H9 (cell line): ENCODE measurements at regions not wholly inside any gene's neighbourhood (a gene's known extent, or its start where the extent isn't known, plus 50 kb on each side); places are given as distances from the start of the nearest gene placed in this dataset.

Experiments used
- DNase-seq: peaks from one replicate; pipeline ENCODE4 v3.0.0-alpha.2; 2017
- H2AFZ ChIP-seq: one replicate; pipeline ENCODE4 v1.6.1; 2013; ENCODE audit warnings: mild to moderate bottlenecking, low read length, control low read depth, moderate library complexity
- H2AK5ac ChIP-seq: 2 replicates; pipeline ENCODE4 v1.6.1; 2013; ENCODE audit warnings: low read length, control low read depth, mixed read lengths; ENCODE audit not compliant: insufficient read length
- H2BK120ac ChIP-seq: one replicate; pipeline ENCODE4 v1.6.1; 2013; ENCODE audit warnings: low read depth, mild to moderate bottlenecking, low read length, control low read depth, inconsistent platforms; ENCODE audit not compliant: poor library complexity, severe bottlenecking
- H2BK12ac ChIP-seq: 2 replicates; pipeline ENCODE4 v1.6.1; 2013; ENCODE audit warnings: low read length, control low read depth, mixed read lengths, low read depth; ENCODE audit not compliant: insufficient read length
- H2BK15ac ChIP-seq: 2 replicates; pipeline ENCODE4 v1.6.1; 2013; ENCODE audit warnings: low read depth, low read length, control low read depth
- H2BK20ac ChIP-seq: one replicate; pipeline ENCODE4 v1.6.1; 2013; ENCODE audit warnings: low read depth, mild to moderate bottlenecking, low read length, control low read depth, inconsistent platforms; ENCODE audit not compliant: poor library complexity, severe bottlenecking
- H2BK5ac ChIP-seq: 2 replicates; pipeline ENCODE4 v1.6.1; 2013; ENCODE audit warnings: low read length, control low read depth, mixed read lengths; ENCODE audit not compliant: insufficient read length
- H3K14ac ChIP-seq: 2 replicates; pipeline ENCODE4 v1.6.1; 2013; ENCODE audit warnings: low read length, control low read depth; ENCODE audit not compliant: insufficient read depth
- H3K18ac ChIP-seq: 2 replicates; pipeline ENCODE4 v1.6.1; 2013; ENCODE audit warnings: low read depth, mild to moderate bottlenecking, mixed read lengths, low read length, control low read depth; ENCODE audit not compliant: insufficient read length
- H3K23ac ChIP-seq: 2 replicates; pipeline ENCODE4 v1.6.1; 2013; ENCODE audit warnings: low read length, control low read depth, mixed read lengths, low read depth; ENCODE audit not compliant: insufficient read length
- H3K23me2 ChIP-seq: 2 replicates; pipeline ENCODE4 v1.6.1; 2013; ENCODE audit warnings: low read depth, mild to moderate bottlenecking, mixed read lengths, low read length, control low read depth; ENCODE audit not compliant: insufficient read length, poor library complexity, severe bottlenecking
- H3K27ac ChIP-seq: 2 replicates; pipeline ENCODE4 v1.5.1; 2013; ENCODE audit warnings: low read length, control low read depth, mixed read lengths, low read depth; ENCODE audit not compliant: insufficient read length
- H3K27me3 ChIP-seq: 2 replicates; pipeline ENCODE4 v1.6.1; 2013; ENCODE audit warnings: low read length, control low read depth, inconsistent platforms; ENCODE audit not compliant: insufficient read depth
- H3K4ac ChIP-seq: 2 replicates; pipeline ENCODE4 v1.6.1; 2013; ENCODE audit warnings: low read depth, mild to moderate bottlenecking, control low read depth, inconsistent platforms, low read length, moderate library complexity
- H3K4me1 ChIP-seq: 2 replicates; pipeline ENCODE4 v1.6.1; 2013; ENCODE audit warnings: low read length, control low read depth, inconsistent platforms; ENCODE audit not compliant: insufficient read depth
- H3K4me2 ChIP-seq: 2 replicates; pipeline ENCODE4 v1.6.1; 2013; ENCODE audit warnings: low read length, control low read depth, mixed read lengths; ENCODE audit not compliant: insufficient read length, insufficient read depth
- H3K56ac ChIP-seq: 2 replicates; pipeline ENCODE4 v1.6.1; 2013; ENCODE audit warnings: low read depth, mild to moderate bottlenecking, mixed read lengths, low read length, control low read depth; ENCODE audit not compliant: insufficient read length
- H3K79me1 ChIP-seq: 2 replicates; pipeline ENCODE4 v1.6.1; 2013; ENCODE audit warnings: low read depth, mild to moderate bottlenecking, moderate library complexity, low read length, control low read depth, inconsistent platforms; ENCODE audit not compliant: insufficient read depth, poor library complexity, severe bottlenecking
- H3K79me2 ChIP-seq: 2 replicates; pipeline ENCODE4 v1.6.1; 2013; ENCODE audit warnings: low read length, control low read depth, inconsistent platforms; ENCODE audit not compliant: insufficient read depth
- H3K9ac ChIP-seq: 2 replicates; pipeline ENCODE4 v1.6.1; 2013; ENCODE audit warnings: low read length, control low read depth, mixed read lengths; ENCODE audit not compliant: insufficient read length; ENCODE audit errors: extremely low read depth
- H3K9me3 ChIP-seq: one replicate; pipeline ENCODE4 v1.6.1; 2013; ENCODE audit warnings: low read depth, low read length, inconsistent platforms; ENCODE audit not compliant: control insufficient read depth
- H3T11ph ChIP-seq: one replicate; pipeline ENCODE4 v1.6.1; 2013; ENCODE audit warnings: mild to moderate bottlenecking, low read length, control low read depth, inconsistent platforms
- H4K20me1 ChIP-seq: one replicate; pipeline ENCODE4 v1.6.1; 2013; ENCODE audit not compliant: control insufficient read depth, insufficient read length, insufficient read depth
- H4K5ac ChIP-seq: 2 replicates; pipeline ENCODE4 v1.6.1; 2013; ENCODE audit warnings: low read depth, mild to moderate bottlenecking, mixed read lengths, low read length, control low read depth; ENCODE audit not compliant: insufficient read length
- H4K8ac ChIP-seq: replicated peaks from 2 replicates; pipeline ENCODE4 v1.6.1; 2013; ENCODE audit warnings: low read length, control low read depth, mixed read lengths, low read depth; ENCODE audit not compliant: insufficient read length
- H4K91ac ChIP-seq: 2 replicates; pipeline ENCODE4 v1.6.1; 2013; ENCODE audit warnings: low read depth, mild to moderate bottlenecking, moderate library complexity, mixed read lengths, low read length, control low read depth; ENCODE audit not compliant: insufficient read length
- H3K27ac Mint-ChIP-seq, 3 experiments: 2 replicates in 2 of 3; 3 replicates in 1 of 3; pipeline ENCODE4 v1.8.0; 2020 to 2021; ENCODE audit warnings: mixed read lengths in 3 of 3, mild to moderate bottlenecking in 1 of 3, moderate library complexity in 1 of 3
- H3K27me3 Mint-ChIP-seq: 2 replicates; pipeline ENCODE4 v1.8.0; 2021; ENCODE audit warnings: low read depth, mild to moderate bottlenecking, moderate library complexity, mixed read lengths
- H3K36me3 Mint-ChIP-seq, 3 experiments: 2 replicates in 2 of 3; 3 replicates in 1 of 3; pipeline ENCODE4 v1.8.0; 2020 to 2021; ENCODE audit warnings: low read depth in 3 of 3, mixed read lengths in 3 of 3; ENCODE audit not compliant: insufficient read depth in 1 of 3
- H3K4me1 Mint-ChIP-seq, 2 experiments: 2 replicates each; pipeline ENCODE4 v1.8.0; 2020; ENCODE audit warnings: mixed read lengths in 2 of 2
- H3K4me3 Mint-ChIP-seq, 2 experiments: 2 replicates in 1 of 2; 3 replicates in 1 of 2; pipeline ENCODE4 v1.8.0; 2020 to 2021; ENCODE audit warnings: mild to moderate bottlenecking in 2 of 2, mixed read lengths in 2 of 2, moderate library complexity in 1 of 2
- H3K9me3 Mint-ChIP-seq, 2 experiments: 2 replicates in 1 of 2; 3 replicates in 1 of 2; pipeline ENCODE4 v1.8.0; 2020; ENCODE audit warnings: mild to moderate bottlenecking in 2 of 2, mixed read lengths in 2 of 2, moderate library complexity in 1 of 2
- CTCF ChIP-seq: fragments of 200-600 bp; sonication (generic); conservative IDR thresholded peaks from 3 replicates; pipeline ENCODE4 v1.8.0; 2021; ENCODE audit warnings: antibody characterized with exemption, mild to moderate bottlenecking
- WGBS: extraction: QIAGEN DNeasy Blood & Tissue Kit; methylation state at CpG from one replicate; pipeline ENCODE4 v1.1.7; 2013; ENCODE audit warnings: missing lambda C conversion rate, low lambda C conversion rate, mixed read lengths; ENCODE audit not compliant: insufficient read length; ENCODE audit errors: extremely low coverage; 5-methylcytosine and 5-hydroxymethylcytosine counted together

GRCh38 chr15:96213045-96213444 is 117.5 kb upstream of the NR2F2 start:
- Histone ChIP-seq H3K14ac (no peak overlapping the region), H4K5ac (no peak overlapping the region), H2BK20ac (no peak overlapping the region), H2BK15ac (no peak overlapping the region), H3K9ac (no peak overlapping the region), H3K56ac (no peak overlapping the region), H3K4me2 (no peak overlapping the region), H4K8ac (no peak overlapping the region), H3K27ac (no peak overlapping the region), H3K23ac (no peak overlapping the region), H3K23me2 (no peaks in the 10 kb centered on the region), H3K79me1 (no peaks in the 10 kb centered on the region), H2BK12ac (no peak overlapping the region), H2BK5ac (no peak overlapping the region), H3K9me3 (no peaks in the 10 kb centered on the region), H2AFZ (no peak overlapping the region), H4K20me1 (no peaks in the 10 kb centered on the region), H3K4ac (no peak overlapping the region), H3T11ph (no peak overlapping the region), H3K18ac (no peak overlapping the region), H2AK5ac (no peak overlapping the region), H3K27me3 (no peaks in the 10 kb centered on the region), H3K4me1 (no peaks in the 10 kb centered on the region), H3K79me2 (no peaks in the 10 kb centered on the region), H2BK120ac (no peak overlapping the region), H4K91ac (no peak overlapping the region)
- Mint-ChIP-seq H3K9me3 (no peaks in the 10 kb centered on the region; a peak in 1 of 5 replicates), H3K27me3 (peaks cover 24% of the 10 kb centered on the region), H3K4me3 (no peak overlapping the region), H3K36me3 (no peaks in the 10 kb centered on the region; a peak in 1 of 7 replicates), H3K27ac (no peak overlapping the region), H3K4me1 (no peaks in the 10 kb centered on the region)
- WGBS = no CpG with 5 or more reads among the region's 2 CpGs
- no peak for TF ChIP-seq CTCF
- no peak for DNase-seq
